GDM1 (cell line): ENCODE measurements at regions not wholly inside any gene's neighbourhood (a gene's known extent, or its start where the extent isn't known, plus 50 kb on each side); places are given as distances from the start of the nearest gene placed in this dataset.

ENCODE experiments used
- DNase-seq: peaks from one replicate; lab custom pipeline; 2025; lab: John Stamatoyannopoulos, UW

DNA sequence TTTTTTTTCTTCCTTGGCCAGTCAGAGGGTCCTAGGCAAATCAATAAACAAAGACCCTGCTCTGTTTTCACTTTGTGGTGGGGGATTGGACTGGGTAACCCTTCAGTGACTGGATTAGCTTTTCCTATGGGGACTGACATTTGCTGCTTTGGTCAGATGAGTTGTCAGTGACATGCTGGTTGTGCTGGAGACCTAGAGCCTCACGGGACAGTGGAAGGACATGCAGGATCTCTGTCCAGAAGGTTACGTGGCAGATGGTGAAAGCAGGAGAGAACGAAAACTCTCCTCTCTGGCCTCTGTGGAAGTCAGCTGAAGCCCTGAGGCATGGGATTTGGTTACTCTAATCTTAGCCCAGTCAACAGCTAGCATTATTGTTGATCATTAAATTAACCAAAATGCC lies 90.0 kb upstream of the BMPER start:
- no peak for DNase-seq

DNA sequence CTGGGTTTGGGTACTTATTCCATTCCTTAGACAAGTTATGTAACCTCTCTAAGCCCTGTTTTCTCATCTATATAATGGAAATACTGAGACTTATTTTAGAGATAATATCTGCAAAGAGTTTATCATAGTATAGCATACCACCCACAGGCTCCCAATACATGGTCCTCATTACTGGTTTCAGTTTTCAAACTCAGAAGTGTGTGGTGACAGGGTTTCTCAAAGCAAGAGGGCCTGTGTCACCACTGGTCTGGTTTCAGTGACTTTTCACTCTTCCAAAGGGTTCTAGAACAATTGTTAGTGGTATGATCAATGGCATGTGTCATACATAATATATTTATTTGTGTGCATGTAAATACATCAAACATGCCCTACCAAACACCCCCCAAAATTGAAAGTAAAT lies 89.2 kb upstream of the BMPER start:
- DNase-seq = no peak

DNA sequence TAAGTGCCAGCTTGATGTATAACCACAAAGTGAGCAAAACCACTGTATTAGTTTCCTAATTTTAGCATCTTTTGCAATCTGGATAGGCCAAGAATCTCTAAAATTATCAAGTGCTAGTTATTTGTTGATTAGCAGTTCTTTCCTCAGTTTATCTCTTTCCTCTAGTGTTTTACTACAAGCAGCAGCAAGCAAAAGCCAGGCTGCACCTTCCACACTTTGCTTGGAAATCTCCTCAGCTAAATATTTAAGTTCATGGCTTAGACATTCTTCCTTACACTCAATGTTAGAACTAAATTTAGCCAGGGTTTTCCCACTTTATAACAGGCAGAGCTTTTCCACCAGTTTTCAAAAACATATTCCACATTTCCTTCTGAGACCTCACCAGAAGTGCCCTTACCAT lies 85.7 kb upstream of the BMPER start:
- DNase-seq = no peak

DNA sequence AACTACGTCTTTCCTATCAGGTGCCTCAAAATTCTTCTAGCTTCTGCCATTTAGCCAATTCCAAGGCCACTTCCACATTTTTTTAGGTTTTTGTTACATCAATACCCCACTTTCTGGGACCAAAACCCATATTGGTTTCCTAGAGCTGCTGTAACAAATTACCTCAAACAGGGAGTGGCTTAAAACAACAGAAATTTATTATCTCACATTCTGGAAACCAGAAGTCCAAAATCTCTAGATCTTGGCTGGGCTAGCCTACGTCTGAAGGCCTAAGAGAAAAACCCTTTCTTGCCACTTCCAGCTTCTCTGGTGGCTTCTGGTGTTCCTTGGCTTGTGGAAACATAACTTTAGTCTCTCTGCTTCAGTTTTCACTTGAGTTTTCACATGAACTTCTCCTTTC lies 85.1 kb upstream of the BMPER start:
- no peak for DNase-seq

DNA sequence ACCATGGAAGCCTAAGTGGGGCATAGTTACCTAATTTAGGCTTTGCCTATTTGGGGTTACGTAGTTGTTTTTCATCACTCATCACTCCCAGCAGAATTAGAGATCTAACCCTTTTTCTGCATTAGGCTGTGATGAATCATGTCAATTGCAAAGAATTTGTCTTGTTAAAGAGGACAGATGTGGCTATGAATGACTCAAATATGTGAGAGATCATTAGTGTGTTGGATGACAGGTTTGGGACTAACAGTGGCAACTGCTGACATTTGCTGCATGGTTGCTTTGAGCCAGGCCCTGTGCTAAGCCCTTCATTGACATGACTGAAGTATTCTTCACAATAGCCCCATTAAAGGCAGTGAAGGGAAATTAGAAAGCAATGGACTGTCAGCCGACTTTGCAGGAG lies 83.4 kb upstream of the BMPER start:
- no peak for DNase-seq

DNA sequence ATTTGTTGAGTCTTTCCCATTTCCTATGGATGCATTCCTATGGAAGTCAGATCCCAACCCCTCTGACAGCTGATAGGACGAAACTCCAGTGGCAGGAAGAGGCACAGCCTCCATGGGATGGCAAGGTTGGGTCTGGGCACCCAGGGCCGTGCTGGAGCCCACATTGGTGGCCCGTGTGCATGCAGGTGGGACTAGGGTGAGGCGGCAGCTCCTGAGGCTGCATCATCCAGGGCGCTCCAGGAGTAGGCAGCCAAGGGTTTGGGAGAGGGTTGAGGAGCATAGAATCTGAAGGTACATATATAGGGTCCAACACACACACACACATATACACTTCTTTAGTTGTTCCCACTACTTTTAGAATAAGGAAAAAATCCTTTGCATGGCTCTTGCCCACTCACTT lies 81.4 kb upstream of the BMPER start:
- no peak for DNase-seq

DNA sequence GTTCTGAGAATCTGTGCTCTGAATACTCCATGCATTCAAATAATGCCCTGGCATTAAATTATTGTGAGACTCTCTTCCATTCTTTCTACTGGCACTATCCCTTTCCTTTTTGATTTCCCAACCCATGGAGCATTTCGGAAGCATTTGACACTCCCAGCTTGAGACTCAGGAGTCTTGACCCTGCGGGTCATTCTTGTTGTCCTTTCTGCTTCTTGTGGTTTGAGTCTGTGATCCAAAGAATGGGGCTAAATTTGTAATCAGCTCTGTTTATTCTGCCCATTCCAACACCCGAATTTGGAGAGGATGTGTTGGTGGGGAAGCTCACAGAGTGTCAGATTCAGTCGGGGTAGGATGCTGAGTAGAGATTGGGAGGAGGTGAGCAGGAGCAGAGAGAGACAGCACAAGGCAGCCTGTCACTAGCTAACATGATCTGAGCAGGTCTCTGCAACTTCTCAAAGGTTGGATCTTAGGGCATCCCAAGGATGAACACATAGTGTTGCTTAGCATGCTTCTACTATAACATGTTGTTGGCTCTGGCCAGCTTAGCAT lies 80.4 kb upstream of the BMPER start:
- no peak for DNase-seq

DNA sequence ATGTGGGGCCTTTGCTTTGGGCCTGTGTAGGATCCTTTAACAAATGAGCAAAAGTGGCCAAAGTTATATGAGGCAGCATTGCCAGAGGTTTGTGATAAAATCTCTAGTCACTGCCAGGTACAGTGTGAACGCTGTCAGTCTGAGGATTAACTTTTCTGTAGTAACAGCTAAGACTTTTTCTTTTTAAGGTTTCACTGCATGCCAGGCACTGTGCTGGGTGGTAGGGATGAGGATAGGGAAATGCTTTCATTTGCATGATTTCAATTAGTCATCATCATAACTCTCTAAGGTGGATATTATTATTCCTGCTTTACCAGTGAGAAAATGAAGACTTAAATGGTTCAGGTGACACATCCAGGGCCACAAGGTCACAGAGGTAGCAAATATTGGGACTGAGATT lies 79.7 kb upstream of the BMPER start:
- DNase-seq = no peak

DNA sequence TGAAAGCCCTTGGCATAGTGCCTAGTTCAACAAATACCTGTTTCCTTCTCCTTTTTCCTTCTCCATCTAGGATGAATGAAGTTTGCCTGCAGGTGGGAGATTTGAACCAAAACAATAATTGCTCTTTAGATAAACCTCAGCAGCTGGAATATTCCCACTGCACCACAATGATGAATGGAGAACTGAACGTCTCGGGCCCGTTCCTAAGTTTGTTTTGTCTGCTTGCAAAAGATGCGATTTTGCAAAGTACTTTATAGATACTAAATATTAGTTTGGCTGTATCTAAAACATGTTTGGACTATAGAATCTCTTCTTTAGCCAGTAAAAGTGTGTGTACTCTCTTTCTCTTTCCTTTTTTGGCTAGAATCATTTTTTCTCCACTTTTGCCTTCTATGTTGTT lies 75.8 kb upstream of the BMPER start:
- no peak for DNase-seq

DNA sequence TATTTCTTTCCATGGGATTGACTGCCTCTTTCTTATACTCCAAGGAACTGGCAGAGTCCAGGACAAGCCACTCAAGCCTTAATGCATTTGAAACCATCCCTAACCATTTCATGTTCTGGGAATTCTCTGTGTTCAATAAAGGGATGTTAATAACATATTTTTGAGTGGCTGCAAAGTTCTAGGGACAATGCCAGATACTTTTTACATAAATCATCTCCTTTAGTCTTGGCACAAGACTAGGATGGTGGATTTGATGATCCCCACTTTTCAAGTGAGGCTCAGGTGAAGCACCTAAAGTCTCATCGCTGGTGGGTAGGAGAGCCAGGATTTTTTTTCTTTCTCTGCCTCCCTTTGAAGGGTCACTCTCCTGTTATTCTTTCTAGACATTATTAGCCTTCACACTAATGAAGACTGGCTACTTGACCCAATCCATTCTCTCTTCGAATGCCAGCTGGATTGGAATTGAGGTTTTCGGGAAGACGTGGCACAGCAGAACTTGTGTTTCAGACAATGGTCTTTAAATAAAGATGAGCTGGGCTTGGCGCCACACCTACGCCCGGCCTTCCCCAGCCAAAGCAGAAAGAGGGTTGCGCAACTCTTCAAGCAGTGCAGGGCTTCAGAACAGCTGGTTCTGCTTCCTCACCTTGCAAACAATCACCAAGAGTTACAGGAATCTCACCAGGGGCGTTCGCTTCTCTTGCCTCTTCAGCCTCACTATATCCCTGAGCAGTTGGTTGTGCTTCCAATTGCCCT lies 73.8 kb upstream of the BMPER start:
- DNase-seq = no peak

DNA sequence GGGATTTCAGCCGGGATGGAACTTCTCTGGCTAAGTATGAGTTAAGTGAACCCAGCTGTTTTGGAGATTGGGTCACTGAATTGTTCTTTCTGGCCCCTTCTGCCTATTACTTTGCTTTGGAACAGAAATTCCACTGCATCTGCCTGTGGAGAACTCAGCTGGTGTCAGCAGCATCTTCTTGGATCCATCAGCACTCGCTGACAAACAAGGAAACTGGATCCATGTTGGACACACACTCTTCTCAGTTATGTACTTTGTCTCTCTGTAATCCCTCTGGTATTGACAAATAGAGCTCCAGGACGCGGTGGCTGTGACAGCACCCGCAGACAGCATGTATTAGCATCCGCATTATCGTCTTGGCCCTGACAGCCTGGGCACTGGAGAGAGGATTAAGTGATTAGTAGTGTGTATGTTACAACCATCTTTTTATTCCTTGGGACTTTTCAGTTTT lies 73.0 kb upstream of the BMPER start:
- no peak for DNase-seq

DNA sequence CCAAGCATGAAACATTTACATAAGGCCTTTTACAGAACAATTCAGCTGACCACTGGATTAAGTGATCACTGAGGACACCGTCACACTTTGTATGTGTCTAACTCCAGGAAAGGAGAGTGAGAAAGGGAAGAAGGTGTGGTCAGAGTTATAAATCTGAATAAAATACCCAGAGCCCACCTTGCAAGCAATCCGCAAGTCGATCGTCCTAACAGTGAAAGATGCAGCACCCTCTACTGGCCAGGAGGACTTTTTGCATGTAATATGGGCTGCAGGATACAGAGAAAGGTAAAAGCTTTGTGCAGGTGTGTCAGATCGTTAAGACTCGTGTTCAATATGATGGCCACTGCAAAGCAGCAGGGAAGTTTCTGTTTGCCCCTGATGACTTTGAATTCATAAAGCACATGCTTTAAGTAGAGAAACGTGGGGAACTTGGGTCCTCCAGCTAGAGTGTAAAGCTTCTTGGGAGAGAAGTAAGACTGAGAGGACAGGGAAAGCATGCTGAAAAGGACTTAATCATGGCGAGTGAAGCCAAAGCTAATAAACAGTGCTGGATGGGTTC lies 68.5 kb upstream of the BMPER start:
- no peak for DNase-seq

DNA sequence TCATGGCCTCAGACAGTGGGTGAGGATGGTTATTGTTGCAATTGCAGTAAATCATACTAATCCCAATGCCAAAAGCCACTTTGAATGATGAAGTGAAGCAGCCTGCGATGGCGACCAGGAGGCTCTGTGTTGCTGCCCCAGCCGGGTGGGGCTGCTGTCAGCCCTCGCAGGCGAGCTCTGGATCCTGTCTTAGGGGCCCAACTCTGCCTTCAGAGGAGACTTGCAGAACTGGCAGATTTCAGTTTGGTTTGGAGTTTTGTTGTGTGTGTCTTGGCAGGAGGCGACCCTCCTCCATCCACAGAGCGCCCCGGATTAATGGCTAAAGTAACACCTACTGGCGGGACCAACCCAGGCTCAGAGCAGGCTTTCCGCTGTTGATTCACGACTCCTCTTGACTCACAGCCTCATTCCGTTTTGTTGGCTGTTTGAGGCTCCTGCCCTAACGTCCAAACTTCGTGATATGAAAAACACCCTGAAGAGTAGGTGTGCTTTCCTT lies 67.9 kb upstream of the BMPER start:
- DNase-seq = no peak

DNA sequence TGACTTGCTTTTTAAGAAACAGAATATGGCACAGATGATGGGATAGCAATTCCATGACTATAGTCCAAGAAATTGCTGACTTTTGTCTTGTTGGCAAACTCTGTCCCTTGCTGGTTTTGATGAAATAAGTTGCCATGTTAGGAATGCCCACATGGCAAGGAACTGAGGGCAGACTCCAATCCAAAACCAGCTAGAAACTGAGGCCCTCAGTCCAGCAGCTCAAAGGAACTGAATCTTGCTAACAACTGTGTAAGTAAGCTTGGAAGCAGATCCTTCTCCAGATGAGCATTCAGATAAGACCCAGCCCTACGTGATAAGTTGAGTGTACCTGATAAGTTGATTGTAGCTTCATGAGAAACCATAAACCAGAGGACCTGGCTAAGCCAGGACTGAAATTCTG lies 64.3 kb upstream of the BMPER start:
- DNase-seq = no peak

DNA sequence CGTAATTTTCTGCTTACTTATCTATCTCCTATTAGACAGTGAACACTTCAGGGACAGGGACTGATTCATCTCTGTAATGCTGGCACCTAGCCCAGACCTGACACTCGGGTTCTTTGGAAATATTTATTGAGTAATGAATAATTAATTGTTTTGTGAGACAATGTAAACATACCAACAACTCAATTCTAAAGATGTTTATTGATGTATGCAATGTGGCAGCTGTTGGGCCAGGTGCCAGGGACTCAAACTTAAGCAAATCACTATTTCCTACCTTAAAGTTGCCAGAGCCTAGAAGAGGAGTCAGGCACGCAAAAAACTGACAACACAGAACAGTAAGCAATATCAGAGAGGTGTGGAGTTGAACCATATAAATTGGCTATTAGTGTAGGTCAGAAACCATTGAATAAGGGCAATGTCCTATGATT lies 63.6 kb upstream of the BMPER start:
- DNase-seq = no peak

DNA sequence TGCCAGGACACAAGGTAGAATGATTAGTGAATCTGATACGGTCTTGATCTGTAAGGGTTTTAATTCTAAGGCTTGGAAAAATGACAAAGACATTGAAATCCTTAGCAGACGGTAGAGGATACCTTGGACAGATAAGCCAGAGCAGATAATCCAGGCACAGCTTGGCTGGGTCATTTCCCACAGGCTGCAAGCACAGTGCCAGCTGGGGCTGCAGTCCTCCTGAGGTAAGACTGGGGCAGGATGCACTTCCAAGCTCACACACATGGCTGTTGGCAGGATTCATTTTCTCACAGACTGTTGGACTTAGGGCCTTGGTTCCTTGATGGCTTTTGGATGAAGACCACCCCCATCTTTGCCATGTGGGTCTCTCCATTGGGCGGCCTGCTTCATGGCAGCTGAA lies 63.2 kb upstream of the BMPER start:
- no peak for DNase-seq

DNA sequence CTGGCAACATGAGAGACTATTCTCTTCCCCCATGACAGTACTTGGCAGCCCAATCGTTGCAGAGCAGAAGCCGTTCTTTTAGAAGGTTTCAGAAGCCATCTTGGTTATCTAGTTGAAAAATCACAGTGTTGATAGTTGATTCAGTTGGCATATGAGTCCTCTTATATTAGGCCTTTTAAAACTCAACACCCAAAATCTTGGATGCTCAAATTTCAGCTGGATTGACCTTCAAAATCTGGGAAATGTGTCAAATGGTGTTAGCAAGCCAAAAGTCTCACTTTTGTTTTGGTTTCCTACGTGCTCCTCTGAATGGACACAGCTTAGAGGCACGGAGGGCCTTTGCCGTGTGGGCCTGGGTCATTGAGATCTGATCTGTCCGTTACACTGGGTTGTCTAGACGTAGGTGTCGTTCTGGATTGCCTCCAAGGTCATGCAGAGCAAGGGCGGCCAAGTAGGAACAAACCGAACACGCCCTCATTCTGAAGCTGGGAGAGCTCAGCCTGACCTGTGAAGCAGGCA lies 59.3 kb upstream of the BMPER start:
- DNase-seq = no peak

DNA sequence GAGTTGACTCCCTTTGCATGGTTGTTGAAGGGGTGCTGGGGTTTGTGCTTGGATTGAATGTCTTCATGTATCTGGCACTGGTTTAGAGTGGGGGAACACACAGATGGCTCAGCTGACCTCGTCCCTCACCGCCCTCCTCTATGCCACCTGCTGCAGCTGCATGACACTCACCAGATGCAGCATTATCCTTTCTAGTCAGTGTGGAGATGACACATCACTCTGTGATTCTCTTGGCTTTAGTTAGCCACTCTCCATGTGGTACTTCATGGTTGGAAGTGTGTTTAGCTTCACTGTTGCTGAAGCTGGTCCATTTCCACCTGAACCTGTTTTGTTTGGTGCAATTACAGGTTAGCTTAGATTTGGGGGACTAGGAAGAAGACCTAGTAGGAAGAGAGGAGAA lies 56.3 kb upstream of the BMPER start:
- no peak for DNase-seq

DNA sequence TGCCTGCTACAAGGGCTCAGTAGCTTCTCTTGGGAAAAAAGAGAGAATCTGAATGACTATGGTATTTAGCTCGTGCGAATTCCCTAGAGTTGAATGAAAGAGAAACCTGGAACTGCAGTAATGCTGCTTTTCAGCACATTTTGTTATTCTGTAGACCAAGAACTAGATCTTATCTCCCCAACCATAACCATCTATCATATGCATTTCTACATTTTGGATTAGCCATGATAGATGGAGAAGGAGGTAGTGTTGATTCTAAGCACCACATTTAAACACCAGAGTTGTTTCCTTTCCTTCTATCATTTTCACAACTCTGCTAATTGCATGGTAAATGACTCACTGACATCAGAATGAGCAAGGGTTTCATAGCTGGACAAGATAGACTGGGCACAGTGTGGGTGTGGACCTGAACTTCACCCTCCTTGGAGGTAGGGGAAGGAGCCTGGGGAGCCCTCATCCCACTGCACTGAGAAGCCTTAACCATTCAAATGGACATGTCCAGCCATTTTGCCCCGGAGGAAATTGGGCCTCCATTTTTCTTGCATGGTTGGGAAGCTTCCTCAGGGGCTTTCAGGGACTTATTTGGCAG lies 55.3 kb upstream of the BMPER start:
- no peak for DNase-seq

DNA sequence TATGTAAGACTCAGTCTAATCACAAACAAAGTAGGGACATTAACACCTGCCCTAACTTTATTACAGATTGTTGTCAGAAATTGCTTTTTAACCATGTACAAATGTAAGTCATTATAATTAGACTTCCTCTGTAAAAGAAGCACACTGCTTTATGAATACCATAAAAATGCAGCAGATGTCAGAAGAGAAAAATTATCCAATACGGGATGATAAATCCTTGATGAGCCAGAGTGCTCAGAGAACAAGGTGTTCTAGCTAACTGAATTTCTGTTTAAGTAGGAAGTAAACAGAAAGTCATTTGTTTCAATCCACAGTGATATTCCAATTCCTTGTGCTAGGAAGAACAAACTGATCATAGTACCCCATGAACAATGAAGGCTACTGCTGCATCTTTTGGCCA lies 54.6 kb upstream of the BMPER start:
- DNase-seq = no peak

DNA sequence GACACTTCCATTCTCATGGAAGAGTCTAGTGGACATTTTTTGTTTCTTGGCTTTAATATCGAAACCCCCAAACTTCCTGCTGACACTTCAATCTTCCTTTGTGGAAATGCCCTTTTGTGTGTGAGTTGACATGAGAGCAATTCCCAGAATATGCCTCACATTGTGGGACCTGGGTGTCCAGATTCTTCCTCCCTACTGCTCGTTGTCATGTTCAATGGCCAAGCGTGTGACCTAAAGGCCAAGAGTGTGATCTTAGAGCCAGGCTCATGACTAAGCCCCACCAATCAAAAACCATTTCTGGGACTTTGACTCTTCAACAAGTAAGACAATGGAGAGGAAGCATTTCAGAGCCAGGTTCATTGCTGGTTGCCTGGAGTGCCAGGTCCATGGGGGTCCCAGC lies 52.5 kb upstream of the BMPER start:
- DNase-seq = no peak

DNA sequence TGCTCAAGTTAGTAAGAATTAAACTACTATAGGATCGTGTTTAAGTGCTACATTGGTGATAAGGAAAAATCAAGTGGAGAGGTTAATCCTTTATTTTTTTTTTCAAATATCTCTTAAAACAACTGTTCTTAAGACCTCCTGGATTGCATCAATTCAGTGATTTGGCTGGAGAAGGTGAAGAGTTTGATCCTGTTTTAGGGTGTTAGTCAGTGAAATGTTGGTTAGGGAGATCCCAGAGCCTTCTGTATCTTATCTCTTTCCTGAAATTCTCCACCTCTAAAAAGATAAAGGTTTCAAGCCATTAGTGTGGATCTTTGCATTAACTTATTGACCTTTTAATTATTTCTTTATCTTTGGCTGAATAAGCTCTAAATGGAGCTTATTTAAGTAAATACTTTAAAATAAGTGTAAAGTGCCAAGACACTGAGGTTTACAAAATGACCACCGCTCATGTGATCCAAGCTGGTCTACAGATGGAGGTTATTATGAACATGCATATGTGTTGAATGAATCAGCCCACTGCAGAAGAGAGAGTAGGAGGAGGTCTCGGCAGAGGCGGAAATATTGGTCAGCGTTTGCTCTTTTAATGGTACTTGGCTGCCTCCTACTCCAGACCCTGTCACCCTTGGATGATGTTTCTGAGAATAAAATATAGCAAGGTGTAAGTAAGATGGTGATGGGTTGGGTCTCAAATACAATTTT lies 51.8 kb upstream of the BMPER start:
- no peak for DNase-seq
